ENCODE measurements at regions not wholly inside any gene's neighbourhood (a gene's known extent, or its start where the extent isn't known, plus 50 kb on each side); places are given as distances from the start of the nearest gene placed in this dataset.
"Not testable (repeated sequence)": the region's sequence is repeated elsewhere in the genome, so short reads cannot be mapped to it uniquely, and the experiment has no call there.

DNA sequence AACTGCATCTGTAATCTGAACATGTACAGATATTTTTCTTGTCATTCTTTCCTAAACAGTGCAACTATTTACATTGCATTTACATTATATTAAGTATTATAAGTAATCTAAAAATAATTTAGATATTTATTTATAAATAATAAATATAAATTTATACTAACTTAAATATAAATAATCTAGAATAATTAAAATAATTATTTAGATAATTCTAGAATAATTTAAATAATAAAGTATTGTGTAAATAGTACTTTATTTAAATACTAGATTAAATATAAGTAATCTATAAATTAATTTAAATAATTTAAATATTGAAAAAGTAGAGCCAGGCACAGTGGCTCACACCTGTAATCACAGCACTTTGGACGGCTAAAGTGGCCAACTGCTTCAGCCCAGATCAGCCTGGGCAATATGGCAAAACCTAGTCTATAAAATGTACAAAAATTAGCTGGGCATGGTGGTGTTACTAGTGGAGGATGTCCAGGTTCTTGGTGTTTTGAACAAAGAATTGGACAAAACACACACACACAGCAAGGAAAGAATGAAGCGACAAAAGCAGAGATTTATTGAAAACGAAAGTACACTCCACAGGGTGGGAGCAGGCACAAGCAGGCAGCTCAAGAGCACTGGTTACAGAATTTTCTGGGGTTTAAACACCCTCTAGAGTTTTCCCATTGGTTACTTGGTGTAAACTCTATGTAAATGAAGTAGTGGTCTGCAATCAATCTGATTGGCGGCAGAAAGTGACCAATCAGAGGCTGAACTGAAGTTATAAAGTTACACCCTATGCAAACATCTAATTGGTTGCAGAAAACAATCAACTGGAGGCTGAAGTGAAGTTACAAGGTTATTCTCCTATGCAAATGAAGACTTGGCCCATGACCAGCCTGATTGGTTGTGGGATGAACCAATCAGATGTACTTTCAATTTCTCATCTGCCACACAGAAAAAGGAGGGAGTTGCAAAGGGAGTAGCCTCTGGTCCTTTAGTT, 100.2 kb upstream of the SP4 start:
- DNase-seq: no peak

DNA sequence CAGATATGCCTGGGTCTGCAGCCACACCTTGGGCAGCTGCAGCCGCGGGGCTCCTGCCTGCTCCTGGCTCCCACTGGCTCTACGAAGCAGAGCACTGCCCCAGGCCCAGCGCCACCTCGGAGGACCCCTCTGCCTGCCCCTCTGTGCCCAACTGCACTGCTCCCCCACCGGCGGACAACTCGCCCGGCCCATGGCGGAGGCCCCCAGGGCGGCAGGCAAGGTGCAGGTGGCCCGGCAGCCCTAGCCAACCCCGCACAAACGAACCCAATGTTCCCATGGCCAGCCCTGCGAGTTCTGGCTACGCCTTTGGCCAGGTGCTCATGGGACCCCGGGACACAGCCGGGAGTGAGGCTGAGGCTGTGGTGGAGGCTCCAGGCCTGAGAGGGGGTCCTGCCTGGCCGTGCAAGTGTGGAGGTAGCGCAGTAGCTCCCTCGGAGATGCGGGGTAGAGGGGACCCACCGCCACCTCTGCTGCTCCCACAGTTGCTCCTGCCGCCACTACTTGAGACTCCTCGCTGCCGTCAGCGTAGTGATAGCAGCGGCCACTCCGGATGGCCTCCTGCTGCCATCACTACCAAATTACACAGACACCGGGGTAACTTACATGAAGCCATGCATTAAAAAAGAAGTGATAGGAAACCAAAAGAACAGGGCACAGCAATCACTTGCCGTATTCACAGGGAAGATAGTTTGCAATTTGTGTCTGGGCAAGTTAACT, 97.3 kb upstream of the SP4 start:
- DNase-seq: no peak

DNA sequence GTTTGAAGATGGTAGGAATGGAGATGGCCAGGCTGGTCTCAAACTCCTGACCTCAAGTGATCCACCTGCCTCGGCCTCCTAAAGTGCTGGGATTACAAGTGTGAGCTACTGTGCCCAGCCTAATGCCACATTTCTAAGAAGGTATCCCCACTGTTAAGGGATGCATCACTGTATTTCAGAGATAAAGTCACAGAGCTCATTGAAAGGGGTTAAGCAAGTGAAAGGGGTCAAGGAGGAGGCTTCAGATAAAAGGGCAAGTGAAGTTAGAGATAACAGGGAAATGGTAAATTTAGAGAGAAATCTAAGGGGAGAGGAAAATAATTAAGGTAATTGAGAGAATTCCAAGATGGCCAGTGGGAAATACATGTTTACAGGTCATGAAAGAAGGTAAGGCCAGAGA, 93.0 kb upstream of the SP4 start:
- DNase-seq: no peak

DNA sequence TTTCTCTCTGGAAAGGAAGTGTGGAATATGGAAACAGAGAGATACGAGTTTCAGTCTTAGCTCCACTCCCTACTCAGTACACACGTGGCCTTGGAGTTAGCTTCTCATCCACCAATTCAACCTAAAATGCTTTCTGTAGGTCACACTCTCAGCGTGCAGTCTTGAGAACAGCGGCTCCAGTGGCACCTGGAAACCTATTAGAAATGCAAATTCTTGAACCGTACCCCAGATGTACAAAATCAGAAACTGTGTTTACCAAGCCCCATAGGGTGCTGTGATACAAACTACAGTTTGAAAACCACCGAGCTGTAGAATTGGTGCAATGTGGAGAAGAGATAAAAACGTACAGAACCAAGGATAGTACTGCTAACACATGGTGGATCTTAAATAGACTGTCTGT, 91.1 kb upstream of the SP4 start:
- no peak for DNase-seq

DNA sequence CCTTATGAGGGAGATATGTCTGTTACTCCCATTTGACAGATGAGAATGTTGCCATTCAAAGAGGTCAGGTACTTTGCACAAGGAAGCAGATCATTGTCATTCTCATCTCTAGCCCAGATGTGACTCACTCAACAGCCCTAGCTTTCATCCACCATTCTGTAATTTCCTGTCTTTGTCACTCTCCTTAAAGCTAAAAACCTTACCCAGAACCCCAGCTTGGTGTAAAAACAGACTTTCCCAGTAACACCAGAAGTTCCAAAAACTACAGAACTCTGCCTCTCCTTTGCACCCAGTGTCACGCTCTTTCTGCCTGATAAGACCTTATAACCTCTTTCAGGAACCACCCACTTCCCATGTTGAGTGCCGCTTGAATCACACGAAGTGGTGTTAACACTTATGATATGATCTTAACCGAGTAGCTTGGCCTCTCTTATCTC, 89.1 kb upstream of the SP4 start:
- DNase-seq: no peak

DNA sequence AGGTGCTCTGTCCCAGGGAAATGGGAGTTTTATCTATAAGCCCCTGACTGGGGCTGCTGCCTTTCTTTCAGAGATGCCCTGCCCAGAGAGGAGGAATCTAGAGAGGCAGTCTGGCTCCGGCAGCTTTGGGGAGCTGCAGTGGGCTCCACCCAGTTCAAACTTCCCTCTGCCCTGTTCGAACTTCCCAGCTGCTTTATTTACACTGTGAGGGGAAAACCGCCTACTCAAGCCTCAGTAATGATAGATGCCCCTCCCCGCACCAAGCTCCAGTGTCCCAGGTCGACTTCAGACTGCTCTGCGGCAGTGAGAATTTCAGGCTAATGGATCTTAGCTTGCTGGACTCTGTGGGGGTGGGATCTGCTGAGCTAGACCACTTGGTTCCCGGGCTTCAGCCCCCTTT, 83.0 kb upstream of the SP4 start:
- not testable (repeated sequence) for DNase-seq

DNA sequence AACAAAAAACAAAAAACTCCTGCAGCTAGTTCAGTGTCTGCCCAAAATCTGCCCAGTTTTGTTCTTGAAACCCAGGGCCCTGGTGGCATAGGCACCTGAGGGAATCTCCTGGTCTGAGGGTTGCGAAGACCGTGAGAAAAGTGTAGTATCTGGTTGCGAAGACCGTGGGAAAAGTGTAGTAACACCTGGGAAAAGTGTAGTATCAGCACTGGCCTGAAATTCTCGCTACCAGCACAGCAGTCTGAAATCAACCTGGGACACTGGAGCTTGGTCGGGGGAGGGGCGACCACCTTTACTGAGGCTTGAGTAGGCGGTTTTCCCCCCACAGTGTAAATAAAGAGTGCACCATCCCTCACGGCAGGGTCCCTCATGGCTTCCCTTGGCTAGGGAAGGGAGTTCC, 82.5 kb upstream of the SP4 start:
- DNase-seq: no peak

DNA sequence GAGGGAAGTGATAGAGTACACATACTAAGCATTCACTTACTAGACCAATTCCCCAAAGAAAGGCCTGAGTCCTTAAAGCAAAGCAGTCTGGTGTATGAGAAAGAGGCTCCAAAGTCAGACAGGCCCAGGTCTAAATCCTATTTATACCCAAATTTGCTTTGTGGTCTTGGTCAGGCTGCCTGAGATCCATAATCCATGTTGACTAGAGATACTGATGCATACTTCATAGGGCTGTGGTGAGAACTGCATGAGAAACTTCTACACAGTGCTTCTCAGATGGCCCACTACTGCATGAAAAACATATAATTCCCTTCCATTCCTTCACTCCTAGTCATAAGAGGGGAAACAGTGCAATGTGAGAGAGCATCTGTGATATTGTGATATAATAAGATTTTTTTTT, 81.6 kb upstream of the SP4 start:
- DNase-seq: no peak

DNA sequence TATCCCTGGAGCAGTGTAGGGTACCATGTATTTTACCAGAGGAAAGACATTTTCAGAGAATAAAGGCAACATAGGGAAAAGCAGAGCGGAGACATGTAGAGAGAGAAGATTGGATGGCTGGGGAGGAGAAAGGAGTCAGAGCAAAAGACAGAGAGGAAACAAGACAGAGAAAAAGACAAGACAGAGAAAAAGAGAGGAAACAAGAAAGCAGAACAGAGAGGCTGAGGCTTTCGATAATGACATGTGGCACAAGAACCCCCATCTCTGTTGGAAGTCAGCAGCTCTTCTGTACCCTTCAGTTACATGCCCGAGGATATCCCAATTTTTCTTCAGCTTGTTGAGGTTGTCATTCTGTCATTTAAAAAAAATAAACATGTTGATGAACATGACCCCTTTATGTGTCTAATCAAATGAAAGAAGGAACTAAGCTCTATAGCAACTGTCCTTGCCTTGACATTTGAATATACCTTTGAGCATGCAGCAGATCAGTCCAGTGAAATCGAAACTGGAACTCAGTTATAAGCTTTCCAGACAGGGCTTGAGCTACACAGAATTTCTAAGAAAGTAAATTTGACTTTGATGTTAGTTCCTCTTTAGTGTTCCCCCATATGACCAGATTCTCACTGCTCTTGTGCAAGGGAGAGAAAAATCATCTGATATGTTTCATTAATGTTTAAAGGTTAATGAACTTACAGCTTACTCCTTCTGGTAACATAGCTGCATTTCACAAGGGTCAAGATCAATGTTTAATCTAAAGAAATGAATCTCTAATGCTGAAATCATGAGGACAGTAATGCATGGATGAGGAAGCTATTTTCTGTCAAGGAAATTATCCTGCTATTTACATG, 75.1 kb upstream of the SP4 start:
- DNase-seq: no peak

DNA sequence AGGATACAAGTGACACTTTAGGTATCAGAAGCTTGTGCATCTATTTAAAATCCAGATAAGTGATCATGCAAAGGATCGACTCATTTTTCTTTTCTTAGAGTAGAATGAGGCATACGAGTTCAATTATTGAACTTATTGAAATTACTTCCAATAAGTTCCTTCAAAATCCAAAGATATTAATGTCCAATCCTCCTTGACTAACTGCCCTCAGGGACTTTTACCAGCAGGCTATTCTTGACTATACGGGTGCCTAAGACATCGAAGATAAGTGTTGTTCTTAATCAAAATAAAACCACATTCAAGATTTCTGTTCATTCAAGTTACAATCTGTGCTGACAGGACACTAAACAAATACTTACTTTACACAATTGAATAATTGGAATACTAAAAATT, 74.5 kb upstream of the SP4 start:
- DNase-seq: no peak

DNA sequence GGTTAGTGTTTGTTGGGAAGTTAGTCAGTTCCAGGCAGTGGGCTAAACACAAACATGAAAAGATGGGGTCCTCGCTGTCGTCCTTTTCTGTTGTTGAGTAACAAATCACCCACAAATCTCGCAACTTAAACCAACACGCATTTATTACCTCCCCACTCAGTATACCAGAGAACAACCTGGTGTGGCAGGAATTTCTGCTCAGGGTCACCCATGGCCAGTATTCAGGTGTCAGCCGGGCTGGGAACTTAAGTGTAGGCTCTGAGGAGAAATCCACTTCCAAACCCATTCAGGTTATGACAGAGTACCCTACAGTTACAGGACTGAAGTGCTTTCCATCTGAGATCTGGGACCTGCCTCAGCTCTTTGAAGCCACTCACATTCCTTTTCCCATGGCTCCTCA, 73.6 kb upstream of the SP4 start:
- DNase-seq: no peak

DNA sequence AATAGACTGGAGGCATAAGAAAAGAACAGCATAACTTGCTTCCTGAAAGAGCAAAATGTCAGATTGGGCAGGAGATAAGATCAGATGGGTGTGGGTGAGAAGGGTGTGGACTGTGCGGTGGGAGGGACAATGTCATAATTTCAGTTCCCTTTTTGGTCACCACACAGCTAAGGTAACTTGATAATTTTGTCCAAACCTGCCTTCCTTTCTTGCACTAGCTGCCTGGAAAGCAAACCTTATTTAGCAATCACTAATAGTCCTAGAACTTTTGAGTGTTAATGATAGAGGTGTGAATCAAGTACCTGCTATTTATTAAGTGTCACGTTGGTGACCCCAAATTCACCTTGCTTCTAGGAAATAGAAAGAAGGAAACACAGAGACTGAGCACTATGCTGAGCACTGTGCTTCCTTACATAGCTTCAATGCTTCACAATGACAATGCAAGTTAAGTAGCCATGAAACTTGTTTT, 72.4 kb upstream of the SP4 start:
- DNase-seq: no peak

DNA sequence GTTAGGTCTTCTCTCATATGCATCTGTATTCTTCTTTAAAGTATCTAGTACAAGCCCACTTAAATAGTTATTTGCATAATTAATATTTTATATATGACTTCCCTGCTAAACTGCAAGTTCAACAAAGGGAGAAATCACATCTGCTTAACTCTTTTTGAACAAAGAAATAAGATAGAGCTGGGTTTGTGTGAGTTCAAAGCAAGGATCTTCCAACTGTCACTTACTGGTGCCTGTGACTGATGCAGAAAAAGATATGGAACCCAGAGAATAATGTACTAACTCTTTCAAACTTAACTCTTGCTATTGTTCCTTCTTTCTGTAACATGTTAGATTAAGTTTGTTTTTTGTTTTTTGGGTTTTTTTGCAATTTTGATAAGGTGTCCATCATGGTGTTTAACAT, 71.3 kb upstream of the SP4 start:
- DNase-seq: no peak

DNA sequence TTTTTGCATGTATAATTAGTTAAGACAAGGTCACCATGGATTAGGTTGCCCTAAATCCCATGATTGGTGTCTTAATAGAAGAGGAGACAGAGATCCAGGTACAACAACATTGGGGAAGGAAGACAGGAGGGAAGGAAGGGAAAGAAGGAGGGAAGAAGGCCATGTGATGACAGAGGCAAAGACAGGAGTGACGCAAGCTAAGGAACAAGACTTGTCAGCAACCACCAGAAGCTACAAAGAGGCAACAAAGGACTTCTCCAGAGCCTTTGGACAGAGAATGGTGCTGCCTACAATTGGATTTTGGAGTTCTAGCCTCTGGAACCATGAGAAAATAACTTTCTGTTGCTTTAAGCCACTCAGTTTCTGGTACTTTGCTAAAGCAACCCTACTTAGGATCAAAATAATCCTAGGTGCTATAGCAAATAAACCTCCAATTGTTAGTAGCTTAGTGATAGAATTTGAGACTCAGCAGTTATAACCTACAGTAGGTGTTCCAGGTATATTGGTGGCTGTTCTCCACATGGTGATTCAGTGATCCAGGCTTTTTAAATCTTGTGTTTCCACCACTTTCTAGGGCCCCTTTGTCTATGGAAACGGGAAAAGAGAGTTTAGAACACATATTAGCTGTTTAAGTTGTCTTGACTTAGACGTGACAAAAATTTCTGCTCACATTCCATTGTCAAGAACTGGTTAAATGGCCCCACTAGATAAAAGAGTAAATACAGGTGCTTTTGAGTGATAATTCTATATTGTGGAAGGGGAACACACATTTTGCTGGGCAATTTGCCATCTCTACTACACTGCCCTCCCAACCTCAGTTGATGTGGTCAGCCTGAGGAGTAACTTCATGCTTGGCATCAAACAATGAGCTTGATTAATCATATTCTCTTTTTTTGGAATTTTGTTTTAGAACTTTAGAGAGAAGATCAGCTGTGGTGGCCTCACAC, 70.5 kb upstream of the SP4 start:
- DNase-seq: no peak

DNA sequence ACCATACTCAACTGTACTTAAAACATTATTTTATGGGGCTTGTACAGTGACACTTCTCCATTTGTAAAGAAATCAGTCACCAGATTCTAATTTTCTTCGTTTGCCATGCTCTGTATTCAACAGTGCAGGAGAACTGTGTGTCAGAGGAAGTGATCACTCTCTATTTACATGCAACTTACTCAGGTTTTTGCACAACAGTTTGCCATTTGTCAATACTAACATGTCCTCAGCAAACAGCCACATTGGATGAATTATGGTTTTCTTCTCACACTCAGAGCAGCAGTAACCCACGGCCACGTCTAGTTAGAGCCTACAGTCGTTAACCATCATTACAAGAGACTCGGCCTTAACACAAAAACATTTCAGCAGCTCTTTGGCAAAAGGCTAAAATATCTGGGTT, 69.2 kb upstream of the SP4 start:
- peak; percentile 25 for DNase-seq

DNA sequence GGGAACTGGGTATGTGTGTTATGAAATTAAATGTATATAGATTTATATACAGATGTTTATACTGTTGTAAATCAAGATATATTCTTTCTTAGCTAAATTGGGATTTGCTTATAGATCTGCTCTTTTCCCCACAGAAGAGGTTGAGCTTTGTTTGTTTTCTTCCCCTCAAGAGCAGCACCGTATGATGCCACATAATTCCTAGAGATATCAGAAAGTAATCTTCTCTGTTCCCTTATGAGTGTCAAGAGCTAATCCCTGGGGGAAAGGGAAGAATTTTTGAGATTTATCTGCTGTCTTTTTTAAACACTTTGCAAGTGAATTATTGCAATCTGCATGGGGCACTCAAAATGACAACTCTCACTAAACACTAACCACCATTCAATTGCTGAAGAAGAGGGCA, 68.7 kb upstream of the SP4 start:
- no peak for DNase-seq

DNA sequence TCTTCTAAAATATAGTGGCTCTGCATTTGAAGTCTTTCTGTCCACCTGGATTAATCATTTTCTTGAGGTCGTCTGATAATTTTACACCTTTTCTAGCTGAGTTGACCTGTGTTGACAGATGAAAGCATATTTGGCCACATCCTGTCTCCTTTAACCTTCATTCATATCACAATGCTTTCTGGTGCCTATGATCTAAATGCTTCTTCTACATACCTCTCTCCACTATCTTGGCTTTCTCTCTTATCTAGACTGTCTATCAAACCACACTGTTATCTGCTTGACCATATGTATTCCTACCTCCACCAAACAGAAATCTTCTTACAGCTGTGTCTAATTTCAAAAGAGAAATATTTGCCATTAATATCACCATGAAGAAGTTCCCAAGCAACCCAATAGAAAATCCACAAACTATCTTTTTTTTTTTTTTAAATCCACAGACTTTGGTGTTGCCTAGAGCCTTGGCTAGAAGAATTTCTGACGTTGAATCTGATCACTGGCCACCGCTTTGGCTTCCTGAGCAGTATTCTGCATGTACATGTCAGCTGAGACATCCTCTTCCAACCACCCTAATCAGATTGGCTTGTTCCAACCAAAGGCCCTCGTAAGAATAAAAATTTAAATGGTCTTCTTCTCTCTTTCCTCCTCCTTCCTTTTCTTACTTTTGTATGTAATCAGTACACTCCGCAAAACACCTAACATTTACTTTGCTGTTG, 66.3 kb upstream of the SP4 start:
- DNase-seq: no peak

DNA sequence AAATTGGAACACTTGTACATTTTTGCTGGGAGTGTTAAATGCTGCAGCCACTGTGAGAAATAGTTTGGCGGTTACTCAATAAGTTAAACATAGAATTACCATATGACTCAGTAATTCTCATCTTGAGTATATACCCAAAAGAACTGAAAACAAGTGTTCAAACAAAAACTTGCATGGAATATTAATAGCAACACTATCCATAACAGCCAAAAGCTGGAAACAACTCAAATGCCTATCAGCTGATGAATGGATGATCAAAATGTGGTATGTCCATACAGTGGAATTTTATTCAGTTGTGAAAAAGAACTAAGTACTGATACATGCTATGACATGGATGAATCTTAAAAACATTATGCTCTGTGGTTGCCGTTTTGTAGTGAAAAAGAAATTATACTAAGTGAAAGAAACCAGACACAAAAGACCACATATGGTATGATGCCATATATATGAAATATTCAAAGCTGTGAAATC, 63.0 kb upstream of the SP4 start:
- no peak for DNase-seq

DNA sequence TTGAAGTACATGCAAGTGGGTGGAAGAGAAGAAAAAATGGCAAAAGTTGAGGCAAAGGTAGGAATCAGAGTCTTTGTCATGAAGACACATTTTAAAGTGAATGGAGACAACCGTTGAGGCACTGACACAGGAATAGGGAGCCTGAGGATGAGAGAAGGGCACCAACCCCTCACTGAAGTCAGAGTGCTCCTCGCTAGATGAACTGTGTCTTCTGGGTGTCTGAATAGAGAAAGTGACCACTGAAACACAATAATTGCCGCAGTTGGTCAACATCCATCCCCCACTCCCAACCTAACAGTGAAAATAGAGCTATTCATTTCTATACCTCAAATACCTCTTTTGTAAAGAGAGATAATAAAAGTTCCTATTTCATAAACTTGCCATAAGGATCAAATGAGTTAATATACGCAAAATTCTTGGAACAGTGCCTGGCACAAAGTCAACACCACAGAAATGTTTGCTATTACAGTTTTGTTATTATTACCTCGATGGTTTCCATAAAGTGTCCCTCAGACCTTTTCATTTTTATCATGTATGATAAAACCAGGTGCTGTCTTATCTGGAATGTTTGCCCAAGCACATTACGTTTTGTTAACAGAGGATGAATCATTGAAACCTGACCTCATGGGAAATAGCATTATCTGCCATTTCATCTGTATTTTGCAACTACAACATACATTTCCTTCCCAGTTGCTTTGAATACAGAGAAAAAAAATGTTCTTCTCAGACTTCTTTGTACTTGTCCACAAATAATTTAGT, 61.8 kb upstream of the SP4 start:
- peak; percentile 85 for DNase-seq

DNA sequence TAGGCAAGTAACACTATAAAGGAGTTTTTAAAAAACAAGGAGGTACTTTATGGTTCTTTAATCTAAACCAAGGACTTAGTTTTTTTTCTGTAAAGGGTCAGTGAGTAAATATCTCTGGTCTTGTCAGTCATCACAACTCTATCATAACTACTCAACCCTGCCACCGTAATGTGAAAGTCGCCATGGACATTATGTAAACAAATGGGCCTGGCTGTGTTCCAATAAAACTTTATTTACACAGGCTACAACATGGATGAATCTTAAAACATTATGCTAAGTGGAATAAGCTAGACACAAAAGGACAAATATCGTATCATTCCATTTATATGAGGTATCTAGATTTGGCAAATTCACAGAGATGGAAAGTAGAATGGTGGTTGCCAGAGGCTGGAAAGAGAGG, 60.8 kb upstream of the SP4 start:
- DNase-seq: peak; percentile 88
